ENCODE measurements at regions not wholly inside any gene's neighbourhood (a gene's known extent, or its start where the extent isn't known, plus 50 kb on each side); places are given as distances from the start of the nearest gene placed in this dataset.
A peak's percentile ranks its signal among the peaks of the same experiment; 100 is the strongest.

DNA sequence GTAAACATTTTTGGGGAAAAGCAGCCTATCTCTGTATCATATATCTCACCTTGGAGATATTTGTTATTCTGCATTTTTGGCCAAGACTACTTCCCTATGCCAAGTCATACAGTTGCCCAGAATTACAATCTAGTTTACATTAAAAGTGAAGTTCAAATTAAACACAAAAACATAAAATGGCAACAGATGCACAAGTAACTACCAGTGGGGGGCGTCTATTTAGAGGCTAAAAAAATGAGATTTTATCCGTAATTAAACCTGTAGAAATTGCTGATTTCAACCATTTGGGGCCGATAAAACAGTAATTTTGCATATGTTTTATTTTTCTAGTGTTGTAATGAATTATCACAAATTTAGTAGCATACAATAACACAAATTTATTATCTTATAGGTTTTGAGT, 787.1 kb upstream of the CHD1 start:
- Histone ChIP-seq H3K4me1 (ENCODE audit: control insufficient read depth, insufficient read depth, low read length) (no peaks in the 10 kb centered on the region), H3K4me2 (ENCODE audit: low read length) (no peak overlapping the region), H3K36me3 (ENCODE audit: insufficient read depth, low read length) (no peaks in the 10 kb centered on the region), H3K4me3 (ENCODE audit: low read length) (no peak overlapping the region), H3K27me3 (ENCODE audit: control insufficient read depth, insufficient read depth, low read length) (no peaks in the 10 kb centered on the region), H3K9me3 (replicated peaks; ENCODE audit: low read length) (no peaks in the 10 kb centered on the region), H3K9ac (ENCODE audit: low read depth, low read length) (no peak overlapping the region)

DNA sequence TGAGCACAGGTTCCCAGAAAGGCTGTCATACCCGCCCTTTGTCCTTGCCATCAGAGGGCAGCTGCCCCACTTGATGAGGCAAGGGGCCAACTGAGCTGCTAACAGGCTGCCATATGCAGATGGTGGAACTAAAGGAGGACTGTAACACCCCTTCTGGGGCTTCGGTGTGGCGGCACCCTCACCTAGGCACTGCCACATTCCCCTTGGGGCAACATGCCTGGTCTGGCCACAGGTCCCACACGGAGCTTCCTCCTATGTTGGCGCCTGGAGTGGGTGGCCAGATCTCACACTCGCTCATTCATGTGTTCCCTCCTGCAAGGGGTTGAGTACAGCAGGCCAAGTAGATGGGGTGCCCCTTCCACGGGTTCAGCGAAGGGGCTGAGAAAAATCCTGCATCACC, 777.4 kb upstream of the CHD1 start:
- Histone ChIP-seq H3K4me2 (ENCODE audit: low read length) (no peak overlapping the region), H3K9ac (ENCODE audit: low read depth, low read length) (no peak overlapping the region)

DNA sequence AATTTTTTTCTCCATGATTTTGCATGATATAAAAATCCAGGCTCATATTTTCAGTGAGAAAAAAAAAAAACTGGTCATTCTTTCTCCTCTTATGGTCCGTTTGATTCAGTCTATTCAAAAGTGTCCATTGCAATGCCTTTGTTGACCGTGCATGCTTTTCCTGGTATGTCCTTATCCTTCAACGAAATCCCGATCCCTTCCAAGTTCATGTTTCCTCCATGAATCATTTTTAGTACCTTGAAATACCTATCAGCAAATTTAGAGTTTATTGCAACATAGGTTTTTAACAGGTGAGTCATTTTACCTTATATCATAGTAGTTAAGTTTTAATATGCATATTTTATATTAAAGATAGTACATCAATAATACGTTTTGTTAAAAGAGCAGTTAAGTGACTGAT, 773.8 kb upstream of the CHD1 start:
- H3K4me2 ChIP-seq (ENCODE audit: low read length), result no peak overlapping the region
- no peak overlapping the region for H3K9ac ChIP-seq (ENCODE audit: low read depth, low read length)
- no peaks in the 10 kb centered on the region for H3K4me1 ChIP-seq (ENCODE audit: control insufficient read depth, insufficient read depth, low read length)
- H3K4me3 ChIP-seq (ENCODE audit: low read length), result no peak overlapping the region
- no peaks in the 10 kb centered on the region for H3K9me3 ChIP-seq (replicated peaks; ENCODE audit: low read length)
- no peaks in the 10 kb centered on the region for H3K27me3 ChIP-seq (ENCODE audit: control insufficient read depth, insufficient read depth, low read length)
- H3K36me3 ChIP-seq (ENCODE audit: insufficient read depth, low read length), result no peaks in the 10 kb centered on the region

More for the DNA sequence above, 777.4 kb upstream of the CHD1 start:
- no peak overlapping the region for H3K4me3 ChIP-seq (ENCODE audit: low read length)
- H3K36me3 ChIP-seq (ENCODE audit: insufficient read depth, low read length), result no peaks in the 10 kb centered on the region
- no peaks in the 10 kb centered on the region for H3K27me3 ChIP-seq (ENCODE audit: control insufficient read depth, insufficient read depth, low read length)
- H3K9me3 ChIP-seq (replicated peaks; ENCODE audit: low read length), result no peaks in the 10 kb centered on the region
- H3K4me1 ChIP-seq (ENCODE audit: control insufficient read depth, insufficient read depth, low read length), result no peaks in the 10 kb centered on the region

DNA sequence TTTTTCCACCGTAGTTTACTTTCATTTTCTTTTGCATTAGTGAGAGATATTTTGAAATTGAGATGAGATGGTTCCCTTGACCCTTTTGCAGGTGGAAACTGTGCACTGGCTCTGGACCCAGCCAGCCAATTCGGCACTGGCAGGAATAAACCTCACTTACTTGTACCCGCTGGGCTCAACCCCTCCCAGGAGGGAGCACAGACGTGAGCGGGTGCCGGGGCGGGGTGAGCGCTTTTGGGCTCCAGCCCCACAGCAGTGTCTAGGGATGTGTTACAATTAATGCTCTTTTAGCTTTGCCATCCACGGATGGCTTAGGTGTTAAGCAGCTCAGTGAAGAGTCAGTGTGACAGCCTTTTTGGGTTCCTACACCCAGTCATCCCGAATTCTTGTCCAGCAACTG, 766.1 kb upstream of the CHD1 start:
- Histone ChIP-seq H3K4me3 (ENCODE audit: low read length) (peak overlapping the region; percentile 35), H3K9me3 (replicated peaks; ENCODE audit: low read length) (no peaks in the 10 kb centered on the region), H3K4me1 (ENCODE audit: control insufficient read depth, insufficient read depth, low read length) (no peaks in the 10 kb centered on the region), H3K9ac (ENCODE audit: low read depth, low read length) (no peak overlapping the region), H3K36me3 (ENCODE audit: insufficient read depth, low read length) (no peaks in the 10 kb centered on the region), H3K4me2 (ENCODE audit: low read length) (peak overlapping the region; percentile 62), H3K27me3 (ENCODE audit: control insufficient read depth, insufficient read depth, low read length) (no peaks in the 10 kb centered on the region)

DNA sequence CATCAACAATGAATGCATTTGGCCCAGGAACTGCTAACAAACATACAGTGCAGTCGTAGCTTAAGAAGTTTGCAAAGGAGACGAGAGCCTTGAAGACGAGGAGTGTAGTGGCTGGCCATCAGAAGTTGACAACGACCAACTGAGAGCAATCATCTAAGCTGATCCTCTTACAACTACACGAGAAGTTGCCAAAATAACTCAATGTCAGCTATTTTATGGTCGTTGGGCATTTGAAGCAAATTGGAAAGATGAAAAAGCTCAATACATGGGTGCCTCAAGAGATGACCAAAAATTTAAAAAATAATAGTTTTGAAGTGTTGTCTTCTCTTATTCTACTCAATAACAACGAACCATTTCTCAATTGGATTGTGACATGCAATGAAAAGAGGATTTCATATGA, 757.7 kb upstream of the CHD1 start:
- H3K4me1 ChIP-seq (ENCODE audit: control insufficient read depth, insufficient read depth, low read length), result no peaks in the 10 kb centered on the region
- no peaks in the 10 kb centered on the region for H3K9me3 ChIP-seq (replicated peaks; ENCODE audit: low read length)
- no peaks in the 10 kb centered on the region for H3K27me3 ChIP-seq (ENCODE audit: control insufficient read depth, insufficient read depth, low read length)
- H3K36me3 ChIP-seq (ENCODE audit: insufficient read depth, low read length), result no peaks in the 10 kb centered on the region
- no peak overlapping the region for H3K9ac ChIP-seq (ENCODE audit: low read depth, low read length)
- H3K4me2 ChIP-seq (ENCODE audit: low read length), result no peak overlapping the region
- no peak overlapping the region for H3K4me3 ChIP-seq (ENCODE audit: low read length)

DNA sequence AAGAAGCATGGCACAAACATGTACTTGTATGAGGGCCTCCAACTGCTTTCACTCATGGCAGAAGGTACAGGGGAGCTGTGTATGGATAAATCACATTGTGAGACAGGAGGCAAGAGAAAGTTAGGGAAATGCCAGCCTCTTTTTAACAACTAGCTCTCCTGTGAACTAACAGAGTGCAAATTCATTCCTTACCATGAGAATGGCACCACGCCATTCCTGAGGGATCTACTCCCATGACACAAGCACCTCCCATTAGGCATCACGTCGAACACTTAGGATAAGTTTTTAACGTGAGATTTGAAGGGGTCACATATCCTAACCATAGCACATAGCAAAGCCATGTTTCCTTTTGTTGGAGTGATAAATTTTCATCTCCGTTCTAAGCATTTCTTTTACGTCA, 747.2 kb upstream of the CHD1 start:
- no peaks in the 10 kb centered on the region for H3K9me3 ChIP-seq (replicated peaks; ENCODE audit: low read length)
- no peaks in the 10 kb centered on the region for H3K36me3 ChIP-seq (ENCODE audit: insufficient read depth, low read length)
- no peak overlapping the region for H3K4me3 ChIP-seq (ENCODE audit: low read length)
- no peak overlapping the region for H3K4me2 ChIP-seq (ENCODE audit: low read length)
- H3K27me3 ChIP-seq (ENCODE audit: control insufficient read depth, insufficient read depth, low read length), result no peaks in the 10 kb centered on the region
- H3K9ac ChIP-seq (ENCODE audit: low read depth, low read length), result no peak overlapping the region
- H3K4me1 ChIP-seq (ENCODE audit: control insufficient read depth, insufficient read depth, low read length), result no peaks in the 10 kb centered on the region

DNA sequence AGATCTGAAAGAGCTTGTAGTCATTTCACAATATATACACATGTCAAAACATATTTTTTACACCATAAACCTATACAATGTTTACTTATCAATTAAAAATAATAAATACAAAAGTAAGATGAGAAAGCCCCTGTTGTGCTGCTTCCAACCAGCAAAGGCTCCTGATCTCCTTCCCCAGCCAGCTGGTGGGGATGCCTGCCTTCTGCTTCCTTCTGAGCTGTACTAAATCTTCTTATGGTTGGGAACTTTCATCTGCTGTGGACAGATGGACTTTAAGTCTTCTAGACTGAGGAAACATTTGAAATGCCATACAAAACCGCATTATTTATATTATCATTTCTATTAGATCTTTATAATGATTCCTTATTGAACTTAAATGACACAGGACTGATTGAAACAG, 745.3 kb upstream of the CHD1 start:
- Histone ChIP-seq H3K4me3 (ENCODE audit: low read length) (no peak overlapping the region), H3K36me3 (ENCODE audit: insufficient read depth, low read length) (no peaks in the 10 kb centered on the region), H3K4me1 (ENCODE audit: control insufficient read depth, insufficient read depth, low read length) (no peaks in the 10 kb centered on the region), H3K4me2 (ENCODE audit: low read length) (no peak overlapping the region), H3K9me3 (replicated peaks; ENCODE audit: low read length) (no peaks in the 10 kb centered on the region), H3K9ac (ENCODE audit: low read depth, low read length) (no peak overlapping the region), H3K27me3 (ENCODE audit: control insufficient read depth, insufficient read depth, low read length) (no peaks in the 10 kb centered on the region)

DNA sequence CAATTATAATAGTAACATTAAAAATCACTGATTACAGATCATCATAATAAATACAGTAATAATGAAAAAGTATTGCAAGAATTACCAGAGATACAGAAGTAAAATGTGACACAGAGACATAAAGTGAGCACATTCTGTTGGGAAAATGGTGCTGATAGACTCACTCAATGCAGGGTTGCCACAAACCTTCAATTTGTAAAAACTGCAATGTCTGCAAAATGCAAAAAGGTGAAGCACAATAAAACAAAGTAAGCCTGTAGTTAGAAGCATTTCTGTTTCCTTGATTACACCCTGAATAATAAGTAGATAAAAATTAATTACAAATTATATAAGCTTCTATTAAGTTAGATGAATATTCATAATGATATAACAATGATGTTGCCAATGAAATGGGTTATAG, 736.2 kb upstream of the CHD1 start:
- Histone ChIP-seq H3K36me3 (ENCODE audit: insufficient read depth, low read length) (no peaks in the 10 kb centered on the region), H3K27me3 (ENCODE audit: control insufficient read depth, insufficient read depth, low read length) (no peaks in the 10 kb centered on the region), H3K9ac (ENCODE audit: low read depth, low read length) (no peak overlapping the region), H3K9me3 (replicated peaks; ENCODE audit: low read length) (no peaks in the 10 kb centered on the region), H3K4me1 (ENCODE audit: control insufficient read depth, insufficient read depth, low read length) (no peaks in the 10 kb centered on the region), H3K4me2 (ENCODE audit: low read length) (no peak overlapping the region), H3K4me3 (ENCODE audit: low read length) (no peak overlapping the region)

DNA sequence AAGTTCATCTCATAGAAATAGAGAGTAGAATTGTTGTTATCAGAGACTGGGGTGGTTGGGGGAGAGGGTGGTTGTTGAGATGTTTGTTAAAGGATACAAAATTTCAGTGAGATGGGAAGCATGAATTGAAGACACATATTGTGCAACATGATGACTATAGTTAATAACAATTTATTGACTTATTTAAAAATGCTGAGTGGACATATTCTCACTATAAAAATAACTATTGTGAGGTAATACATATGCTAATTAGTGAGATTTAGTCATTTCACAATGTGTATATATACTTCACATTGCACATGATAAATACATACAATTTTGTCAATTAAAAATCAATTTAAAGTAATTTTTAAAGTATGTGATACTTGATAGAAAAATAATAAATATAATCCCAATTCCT, 722.5 kb upstream of the CHD1 start:
- H3K4me3 ChIP-seq (ENCODE audit: low read length), result no peak overlapping the region
- peaks cover under 1% of the 10 kb centered on the region for H3K4me1 ChIP-seq (ENCODE audit: control insufficient read depth, insufficient read depth, low read length)
- H3K4me2 ChIP-seq (ENCODE audit: low read length), result no peak overlapping the region
- H3K9me3 ChIP-seq (replicated peaks; ENCODE audit: low read length), result no peaks in the 10 kb centered on the region
- H3K36me3 ChIP-seq (ENCODE audit: insufficient read depth, low read length), result no peaks in the 10 kb centered on the region
- H3K27me3 ChIP-seq (ENCODE audit: control insufficient read depth, insufficient read depth, low read length), result no peaks in the 10 kb centered on the region
- H3K9ac ChIP-seq (ENCODE audit: low read depth, low read length), result no peak overlapping the region

DNA sequence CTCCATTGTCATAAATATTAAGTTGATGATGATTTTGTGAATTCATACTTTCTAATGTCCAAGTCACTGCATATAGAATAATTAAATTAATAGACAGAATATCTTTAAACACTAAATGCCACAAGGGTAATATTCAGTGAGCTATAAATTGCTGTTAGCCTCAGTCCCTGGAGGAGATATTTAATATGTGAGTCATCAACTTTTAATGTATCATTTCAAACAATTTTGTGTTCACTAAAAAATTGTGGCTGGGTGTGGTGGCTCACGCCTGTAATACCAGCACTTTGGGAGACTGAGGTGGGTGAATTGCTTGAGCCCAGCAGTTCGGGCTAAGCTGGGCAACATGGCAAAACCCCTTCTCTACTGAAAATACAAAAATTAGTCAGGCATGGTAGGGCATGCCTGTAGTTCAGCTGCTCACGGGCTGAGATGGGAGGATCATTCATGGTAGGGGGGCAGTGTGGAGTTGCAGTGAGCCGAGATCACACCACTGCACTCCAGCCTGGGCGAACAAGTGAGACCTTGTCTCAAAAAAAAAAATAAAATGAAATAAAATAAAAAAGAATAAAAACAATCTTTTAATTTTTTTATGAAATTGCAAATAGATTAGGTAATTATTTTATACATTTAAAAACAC, 717.3 kb upstream of the CHD1 start:
- Histone ChIP-seq H3K9ac (ENCODE audit: low read depth, low read length) (no peak overlapping the region), H3K9me3 (replicated peaks; ENCODE audit: low read length) (no peaks in the 10 kb centered on the region), H3K27me3 (ENCODE audit: control insufficient read depth, insufficient read depth, low read length) (no peaks in the 10 kb centered on the region), H3K4me3 (ENCODE audit: low read length) (no peak overlapping the region), H3K4me2 (ENCODE audit: low read length) (no peak overlapping the region), H3K4me1 (ENCODE audit: control insufficient read depth, insufficient read depth, low read length) (peaks cover 4% of the 10 kb centered on the region), H3K36me3 (ENCODE audit: insufficient read depth, low read length) (no peaks in the 10 kb centered on the region)

DNA sequence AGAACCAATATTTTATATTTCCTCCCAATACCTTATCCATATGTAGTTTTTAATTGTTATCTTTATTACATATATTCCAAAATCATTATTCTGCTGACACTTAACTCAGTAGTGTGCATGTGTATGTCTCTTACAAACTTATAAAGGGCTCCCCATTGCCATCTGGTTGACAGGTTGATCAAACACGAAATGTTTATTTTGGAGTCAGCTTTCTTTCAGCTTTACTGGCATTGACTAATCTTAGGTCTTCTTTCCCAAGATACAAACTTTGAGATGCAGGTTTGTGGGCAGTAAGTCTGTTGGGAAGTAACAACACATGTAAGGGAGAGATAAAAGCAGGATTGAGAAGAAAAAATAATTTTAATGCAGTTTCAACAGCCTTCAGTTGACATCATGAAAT, 716.0 kb upstream of the CHD1 start:
- Histone ChIP-seq H3K4me1 (ENCODE audit: control insufficient read depth, insufficient read depth, low read length) (peaks cover 4% of the 10 kb centered on the region), H3K4me2 (ENCODE audit: low read length) (no peak overlapping the region), H3K4me3 (ENCODE audit: low read length) (no peak overlapping the region), H3K9ac (ENCODE audit: low read depth, low read length) (no peak overlapping the region), H3K9me3 (replicated peaks; ENCODE audit: low read length) (no peaks in the 10 kb centered on the region), H3K36me3 (ENCODE audit: insufficient read depth, low read length) (no peaks in the 10 kb centered on the region), H3K27me3 (ENCODE audit: control insufficient read depth, insufficient read depth, low read length) (no peaks in the 10 kb centered on the region)

DNA sequence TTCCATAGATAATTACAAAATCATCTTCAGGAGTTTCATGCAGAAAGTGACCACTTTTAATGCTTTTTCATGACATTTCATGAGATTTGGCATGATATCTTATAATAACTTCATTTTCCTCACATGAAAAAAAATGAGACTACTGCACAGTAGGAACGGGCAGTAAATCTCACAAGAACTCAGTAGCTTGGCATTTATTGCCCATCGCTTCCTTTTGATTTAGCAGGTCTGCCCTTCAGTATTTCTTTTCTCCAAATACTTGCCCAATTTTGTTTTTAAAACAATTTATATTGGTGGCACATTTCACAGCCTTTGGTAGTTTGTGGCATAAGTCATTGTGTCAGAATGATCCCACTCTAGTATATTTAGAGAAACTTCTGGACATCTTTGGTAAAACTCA, 711.8 kb upstream of the CHD1 start:
- Histone ChIP-seq H3K4me3 (ENCODE audit: low read length) (no peak overlapping the region), H3K36me3 (ENCODE audit: insufficient read depth, low read length) (no peaks in the 10 kb centered on the region), H3K4me1 (ENCODE audit: control insufficient read depth, insufficient read depth, low read length) (no peaks in the 10 kb centered on the region), H3K27me3 (ENCODE audit: control insufficient read depth, insufficient read depth, low read length) (no peaks in the 10 kb centered on the region), H3K9ac (ENCODE audit: low read depth, low read length) (no peak overlapping the region), H3K9me3 (replicated peaks; ENCODE audit: low read length) (no peaks in the 10 kb centered on the region), H3K4me2 (ENCODE audit: low read length) (no peak overlapping the region)

Data from skeletal muscle satellite cell (primary cell).